ENCODE measurements at regions not wholly inside any gene's neighbourhood (a gene's known extent, or its start where the extent isn't known, plus 50 kb on each side); places are given as distances from the start of the nearest gene placed in this dataset.

DNA sequence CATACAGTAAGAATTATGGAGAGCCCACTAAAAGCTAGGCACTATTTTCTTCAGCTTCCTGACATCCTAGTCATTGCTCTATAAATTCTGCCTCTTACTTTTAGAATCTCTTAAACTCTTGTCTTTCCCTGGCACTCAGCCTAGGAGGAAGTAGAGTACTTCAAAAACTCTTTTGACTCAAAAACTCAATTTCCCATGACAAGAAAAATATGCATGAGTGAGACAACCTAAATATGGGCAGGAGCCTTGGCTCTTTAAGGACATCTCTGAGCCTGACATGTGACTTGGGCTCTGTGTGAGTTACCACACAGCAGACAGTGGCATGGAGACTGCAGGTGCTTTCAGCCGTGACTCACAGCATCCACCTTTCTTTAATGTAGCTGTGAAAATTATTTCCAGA, 97.5 kb upstream of the CCDC179 start:
- no TSS peak for BruUV-seq (replicated peaks)
- Histone ChIP-seq H3K36me3 (ENCODE audit: control insufficient read depth, insufficient read depth, low read length) (no peaks in the 10 kb centered on the region), H3K4me3 (ENCODE audit: low read depth, low read length) (no peak overlapping the region), H3K4me1 (no peaks in the 10 kb centered on the region), H3K9me3 (no peaks in the 10 kb centered on the region; the same call in 1 of the 2 replicates), H3K27me3 (replicated peaks; ENCODE audit: control insufficient read depth, insufficient read depth, low read length) (no peaks in the 10 kb centered on the region)
- Mint-ChIP-seq H3K9me3 (ENCODE audit: unreplicated experiment) (peaks cover 15% of the 10 kb centered on the region), H3K27ac (ENCODE audit: unreplicated experiment) (no peak overlapping the region), H3K4me1 (ENCODE audit: low read depth, unreplicated experiment) (no peaks in the 10 kb centered on the region), H3K4me3 (ENCODE audit: unreplicated experiment) (no peak overlapping the region), H3K36me3 (ENCODE audit: insufficient read depth, unreplicated experiment) (no peaks in the 10 kb centered on the region), H3K27me3 (ENCODE audit: insufficient read depth, unreplicated experiment) (no peaks in the 10 kb centered on the region)
- TF ChIP-seq, protein P1, sequence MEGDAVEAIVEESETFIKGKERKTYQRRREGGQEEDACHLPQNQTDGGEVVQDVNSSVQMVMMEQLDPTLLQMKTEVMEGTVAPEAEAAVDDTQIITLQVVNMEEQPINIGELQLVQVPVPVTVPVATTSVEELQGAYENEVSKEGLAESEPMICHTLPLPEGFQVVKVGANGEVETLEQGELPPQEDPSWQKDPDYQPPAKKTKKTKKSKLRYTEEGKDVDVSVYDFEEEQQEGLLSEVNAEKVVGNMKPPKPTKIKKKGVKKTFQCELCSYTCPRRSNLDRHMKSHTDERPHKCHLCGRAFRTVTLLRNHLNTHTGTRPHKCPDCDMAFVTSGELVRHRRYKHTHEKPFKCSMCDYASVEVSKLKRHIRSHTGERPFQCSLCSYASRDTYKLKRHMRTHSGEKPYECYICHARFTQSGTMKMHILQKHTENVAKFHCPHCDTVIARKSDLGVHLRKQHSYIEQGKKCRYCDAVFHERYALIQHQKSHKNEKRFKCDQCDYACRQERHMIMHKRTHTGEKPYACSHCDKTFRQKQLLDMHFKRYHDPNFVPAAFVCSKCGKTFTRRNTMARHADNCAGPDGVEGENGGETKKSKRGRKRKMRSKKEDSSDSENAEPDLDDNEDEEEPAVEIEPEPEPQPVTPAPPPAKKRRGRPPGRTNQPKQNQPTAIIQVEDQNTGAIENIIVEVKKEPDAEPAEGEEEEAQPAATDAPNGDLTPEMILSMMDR (IDR thresholded peaks at IDR 0.05; ENCODE audit: insufficient read depth in 1 of 2, low read depth in 1 of 2, low read length in 1 of 2, severe bottlenecking in 1 of 2, unreplicated experiment in 1 of 2): no peak
- intact Hi-C loops (cut with micrococcal nuclease; ENCODE audit: unreplicated experiment): no loop called here
- POLR2A ChIA-PET: no interaction called here
- CTCF ChIA-PET: no interaction called here
- DNase-seq: no peak

DNA sequence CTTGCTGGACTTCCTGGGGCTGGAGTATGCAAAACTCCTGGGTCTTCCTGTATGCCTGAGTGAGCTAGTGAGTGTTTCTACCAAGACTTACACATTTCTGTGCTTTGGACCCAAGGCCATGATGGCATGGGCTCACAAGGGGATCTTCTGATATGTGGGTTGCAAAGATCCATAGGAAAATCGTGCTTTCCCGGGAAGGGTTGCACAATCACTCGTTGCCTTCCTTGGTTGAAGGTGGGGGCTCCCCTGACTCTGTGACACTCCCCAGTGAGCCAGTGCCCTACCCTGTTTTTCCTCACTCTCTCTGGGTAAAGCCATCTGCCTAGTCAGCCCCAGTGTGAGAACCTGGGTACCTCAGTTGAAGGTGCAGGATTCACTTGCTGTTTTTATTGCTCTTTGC, 114.0 kb upstream of the CCDC179 start:
- DNase-seq: no peak
- Histone ChIP-seq H3K36me3 (ENCODE audit: control insufficient read depth, insufficient read depth, low read length) (no peaks in the 10 kb centered on the region), H3K27me3 (replicated peaks; ENCODE audit: control insufficient read depth, insufficient read depth, low read length) (no peaks in the 10 kb centered on the region), H3K4me3 (ENCODE audit: low read depth, low read length) (no peak overlapping the region), H3K4me1 (no peaks in the 10 kb centered on the region), H3K9me3 (peaks cover 1% of the 10 kb centered on the region; the same call in 1 of the 2 replicates)
- H3K27ac Mint-ChIP-seq (ENCODE audit: unreplicated experiment): no peak overlapping the region
- H3K4me3 Mint-ChIP-seq (ENCODE audit: unreplicated experiment): no peak overlapping the region
- BruUV-seq (replicated peaks): no TSS peak
- ChIA-PET POLR2A (no interaction called here), CTCF (no interaction called here)
- TF ChIP-seq, protein P1 (IDR thresholded peaks at IDR 0.05; ENCODE audit: insufficient read depth in 1 of 2, low read depth in 1 of 2, low read length in 1 of 2, severe bottlenecking in 1 of 2, unreplicated experiment in 1 of 2): no peak
- peaks cover 12% of the 10 kb centered on the region for H3K9me3 Mint-ChIP-seq (ENCODE audit: unreplicated experiment)
- intact Hi-C loops (cut with micrococcal nuclease; ENCODE audit: unreplicated experiment): no loop called here
- H3K36me3 Mint-ChIP-seq (ENCODE audit: insufficient read depth, unreplicated experiment): no peaks in the 10 kb centered on the region
- H3K4me1 Mint-ChIP-seq (ENCODE audit: low read depth, unreplicated experiment): no peaks in the 10 kb centered on the region
- H3K27me3 Mint-ChIP-seq (ENCODE audit: insufficient read depth, unreplicated experiment): no peaks in the 10 kb centered on the region

DNA sequence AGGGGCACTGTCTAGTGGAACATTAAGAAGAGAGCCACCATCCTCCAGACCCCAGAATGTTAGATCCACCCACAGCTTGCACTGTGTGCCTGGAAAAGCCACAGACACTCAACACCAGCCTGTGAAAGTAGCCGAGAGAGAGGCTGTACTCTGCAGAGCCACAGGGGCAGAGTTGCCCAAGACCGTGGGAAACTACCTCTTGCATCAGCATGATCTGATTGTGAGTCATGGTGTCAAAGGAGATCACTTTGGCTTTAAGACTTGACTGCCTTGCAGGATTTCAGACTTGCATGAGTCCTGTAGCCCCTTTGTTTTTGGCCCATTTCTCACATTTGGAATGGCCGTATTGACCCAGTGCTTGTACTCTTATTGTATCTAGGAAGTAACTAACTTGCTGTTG, 115.9 kb upstream of the CCDC179 start:
- peaks cover 25% of the 10 kb centered on the region for H3K9me3 Mint-ChIP-seq (ENCODE audit: unreplicated experiment)
- no TSS peak for BruUV-seq (replicated peaks)
- no peaks in the 10 kb centered on the region for H3K27me3 Mint-ChIP-seq (ENCODE audit: insufficient read depth, unreplicated experiment)
- no peaks in the 10 kb centered on the region for H3K27me3 ChIP-seq (replicated peaks; ENCODE audit: control insufficient read depth, insufficient read depth, low read length)
- CTCF ChIA-PET: no interaction called here
- peaks cover 9% of the 10 kb centered on the region; the same call in 1 of the 2 replicates for H3K9me3 ChIP-seq
- intact Hi-C loops (cut with micrococcal nuclease; ENCODE audit: unreplicated experiment): no loop called here
- POLR2A ChIA-PET: no interaction called here
- H3K4me3 ChIP-seq (ENCODE audit: low read depth, low read length): no peak overlapping the region
- H3K36me3 ChIP-seq (ENCODE audit: control insufficient read depth, insufficient read depth, low read length): no peaks in the 10 kb centered on the region
- TF ChIP-seq, protein P1 (IDR thresholded peaks at IDR 0.05; ENCODE audit: insufficient read depth in 1 of 2, low read depth in 1 of 2, low read length in 1 of 2, severe bottlenecking in 1 of 2, unreplicated experiment in 1 of 2): no peak
- no peaks in the 10 kb centered on the region for H3K4me1 Mint-ChIP-seq (ENCODE audit: low read depth, unreplicated experiment)
- H3K27ac Mint-ChIP-seq (ENCODE audit: unreplicated experiment): no peak overlapping the region
- no peak for DNase-seq
- H3K36me3 Mint-ChIP-seq (ENCODE audit: insufficient read depth, unreplicated experiment): no peaks in the 10 kb centered on the region
- no peaks in the 10 kb centered on the region for H3K4me1 ChIP-seq
- H3K4me3 Mint-ChIP-seq (ENCODE audit: unreplicated experiment): no peak overlapping the region
